Gastroesophageal sphincter (tissue), 4 donors: ENCODE measurements at regions not wholly inside any gene's neighbourhood (a gene's known extent, or its start where the extent isn't known, plus 50 kb on each side); places are given as distances from the start of the nearest gene placed in this dataset.

Experiments used
- ATAC-seq: fragments of 150-250 bp; one replicate; pipeline ENCODE4 v1.9.1; 2016; ENCODE audit warnings: mild to moderate bottlenecking, moderate library complexity
- H3K27ac ChIP-seq, 4 donors: fragments of 200-600 bp; sonication (generic) in 3 of 4; 1 replicate in 3 of 4; 2 replicates in 1 of 4; pipeline ENCODE4 v1.5.1; 2016 to 2019
- H3K27me3 ChIP-seq: fragments of 200-600 bp; sonication (generic); one replicate; pipeline ENCODE4 v1.5.1; 2019
- H3K36me3 ChIP-seq, 2 donors: fragments of 200-600 bp; sonication (generic); one replicate each; pipeline ENCODE4 v1.5.1; 2019; ENCODE audit warnings: control low read depth in 1 of 2
- H3K4me1 ChIP-seq, 3 donors: fragments of 200-600 bp; sonication (generic); 1 replicate in 2 of 3; 2 replicates in 1 of 3; pipeline ENCODE4 v1.5.1; 2016 to 2019; ENCODE audit warnings: control low read depth in 2 of 3
- H3K4me3 ChIP-seq, 2 donors: fragments of 200-600 bp; sonication (generic); one replicate each; pipeline ENCODE4 v1.5.1; 2019; ENCODE audit warnings: mild to moderate bottlenecking in 1 of 2, moderate library complexity in 1 of 2
- H3K9me3 ChIP-seq, 3 donors: fragments of 200-600 bp; sonication (generic); one replicate each; pipeline ENCODE4 v1.5.1; 2017 to 2019; ENCODE audit warnings: control low read depth in 2 of 3
- EP300 ChIP-seq: sonication (generic); formaldehyde crosslinking; IDR thresholded peaks from one replicate; pipeline ENCODE4 v1.6.1; 2017; ENCODE audit warnings: antibody characterized with exemption, mild to moderate bottlenecking
- POLR2A ChIP-seq, 2 donors: fragments of 450-650 bp; IDR thresholded peaks; one replicate each; pipeline ENCODE4 v1.6.1; 2017; ENCODE audit warnings: antibody characterized with exemption in 2 of 2, mild to moderate bottlenecking in 2 of 2, moderate library complexity in 1 of 2
- POLR2AphosphoS5 ChIP-seq: sonication (generic); formaldehyde crosslinking; IDR thresholded peaks from one replicate; pipeline ENCODE4 v1.6.1; 2017; ENCODE audit warnings: antibody characterized with exemption
- WGBS, 2 donors: methylation state at CpG; one replicate each; pipeline ENCODE4 v1.1.5; 2018; ENCODE audit warnings: low coverage in 1 of 2; 5-methylcytosine and 5-hydroxymethylcytosine counted together
- TF ChIP-seq, protein P1 (sequence below), 4 experiments: fragments of 200-600 bp in 2 of 4; fragments of 450-650 bp in 2 of 4; sonication (generic) in 1 of 4; IDR thresholded peaks; one replicate each; pipeline ENCODE4 v1.5.1; 2017 to 2019; ENCODE audit warnings: antibody characterized with exemption in 4 of 4, mild to moderate bottlenecking in 2 of 4, moderate library complexity in 2 of 4

DNA sequence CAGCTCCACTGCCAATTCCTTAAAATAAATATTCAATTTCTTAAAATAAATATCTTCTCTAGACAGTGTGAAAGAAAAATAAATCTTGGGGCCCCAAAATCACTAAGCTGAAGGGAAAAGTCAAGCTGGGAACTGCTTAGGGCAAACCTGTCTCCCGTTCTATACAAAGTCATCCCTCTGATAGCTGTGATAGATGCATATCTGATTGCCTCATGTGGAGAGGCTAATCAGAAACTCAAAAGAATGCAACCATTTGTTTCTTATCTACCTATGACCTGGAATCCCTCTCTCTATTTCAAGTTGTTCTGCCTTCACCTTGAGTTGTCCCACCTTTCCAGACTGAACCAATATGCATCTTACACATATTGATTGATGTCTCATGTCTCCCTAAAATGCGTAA, 889.8 kb downstream of the TRHDE start:
- WGBS, 2 donors, result 50 to 68% methylated on average over 1 to 2 of the region's 2 CpGs
- no peak for TF ChIP-seq POLR2A (IDR thresholded peaks at IDR 0.05)
- TF ChIP-seq, protein P1, sequence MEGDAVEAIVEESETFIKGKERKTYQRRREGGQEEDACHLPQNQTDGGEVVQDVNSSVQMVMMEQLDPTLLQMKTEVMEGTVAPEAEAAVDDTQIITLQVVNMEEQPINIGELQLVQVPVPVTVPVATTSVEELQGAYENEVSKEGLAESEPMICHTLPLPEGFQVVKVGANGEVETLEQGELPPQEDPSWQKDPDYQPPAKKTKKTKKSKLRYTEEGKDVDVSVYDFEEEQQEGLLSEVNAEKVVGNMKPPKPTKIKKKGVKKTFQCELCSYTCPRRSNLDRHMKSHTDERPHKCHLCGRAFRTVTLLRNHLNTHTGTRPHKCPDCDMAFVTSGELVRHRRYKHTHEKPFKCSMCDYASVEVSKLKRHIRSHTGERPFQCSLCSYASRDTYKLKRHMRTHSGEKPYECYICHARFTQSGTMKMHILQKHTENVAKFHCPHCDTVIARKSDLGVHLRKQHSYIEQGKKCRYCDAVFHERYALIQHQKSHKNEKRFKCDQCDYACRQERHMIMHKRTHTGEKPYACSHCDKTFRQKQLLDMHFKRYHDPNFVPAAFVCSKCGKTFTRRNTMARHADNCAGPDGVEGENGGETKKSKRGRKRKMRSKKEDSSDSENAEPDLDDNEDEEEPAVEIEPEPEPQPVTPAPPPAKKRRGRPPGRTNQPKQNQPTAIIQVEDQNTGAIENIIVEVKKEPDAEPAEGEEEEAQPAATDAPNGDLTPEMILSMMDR (IDR thresholded peaks at IDR 0.05), result no peak
- no peak for TF ChIP-seq POLR2AphosphoS5
- no peak for TF ChIP-seq EP300
- Histone ChIP-seq H3K4me3 (no peak overlapping the region), H3K27ac (no peak overlapping the region), H3K27me3 (no peaks in the 10 kb centered on the region), H3K9me3 (no peaks in the 10 kb centered on the region), H3K36me3 (no peaks in the 10 kb centered on the region), H3K4me1 (no peaks in the 10 kb centered on the region)
- ATAC-seq, result no peak

DNA sequence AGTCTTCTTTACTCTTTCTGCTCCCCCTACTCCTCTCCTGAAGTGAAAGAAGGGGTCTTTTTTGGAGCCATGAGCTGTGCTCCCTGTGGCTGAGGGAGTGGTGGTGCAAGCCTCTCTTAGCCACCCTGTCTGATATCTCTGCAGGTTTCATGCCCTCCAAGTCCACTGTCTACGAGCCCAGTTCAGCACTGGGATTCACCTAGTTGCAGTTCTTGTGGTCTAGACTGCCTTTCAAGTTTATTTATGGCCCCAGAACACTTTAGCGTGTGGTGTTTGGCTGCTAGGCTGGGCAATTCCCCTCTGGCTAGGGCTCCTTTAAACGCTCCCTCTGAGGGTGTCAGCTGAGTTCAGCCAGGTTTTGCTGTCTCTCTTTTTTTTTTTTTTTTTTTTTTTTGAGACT, 908.6 kb downstream of the TRHDE start:
- ATAC-seq, result no peak
- H3K4me1 ChIP-seq, result no peaks in the 10 kb centered on the region
- peaks cover 0 to 23% (median 0%) of the 10 kb centered on the region in 3 donors for H3K9me3 ChIP-seq
- TF ChIP-seq, protein P1 (IDR thresholded peaks at IDR 0.05), result no peak
- TF ChIP-seq EP300 (no peak), POLR2AphosphoS5 (no peak), POLR2A (IDR thresholded peaks at IDR 0.05) (no peak)
- H3K27me3 ChIP-seq, result no peaks in the 10 kb centered on the region
- H3K36me3 ChIP-seq, result no peaks in the 10 kb centered on the region
- no peak overlapping the region for H3K4me3 ChIP-seq
- no peak overlapping the region for H3K27ac ChIP-seq
- 50 to 82% methylated on average over 2 to 3 of the region's 3 CpGs for WGBS, 2 donors

DNA sequence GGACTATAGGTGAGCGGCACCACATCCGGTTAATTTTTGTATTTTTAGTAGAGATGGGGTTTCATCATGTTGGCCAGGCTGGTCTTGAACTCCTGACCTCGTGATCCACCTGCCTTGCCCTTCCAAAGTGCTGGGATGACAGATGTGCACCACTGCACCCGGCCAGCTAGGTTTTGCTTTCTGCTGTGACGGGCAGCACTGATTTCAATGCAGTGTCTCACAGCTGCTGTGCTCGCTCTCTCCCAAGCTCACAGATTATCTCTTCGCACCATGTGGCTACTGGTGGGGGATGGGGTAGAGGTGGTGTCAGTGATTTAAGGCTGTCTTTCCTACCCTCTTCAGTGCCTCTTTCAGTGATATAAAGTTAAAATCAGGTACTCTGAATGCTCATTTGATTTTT, 909.1 kb downstream of the TRHDE start:
- WGBS, 2 donors, result 61% methylated on average over 5 of the region's 7 CpGs; no CpG with 5 or more reads in 1 of the 2 donors
- H3K4me1 ChIP-seq, result no peaks in the 10 kb centered on the region
- H3K27me3 ChIP-seq, result no peaks in the 10 kb centered on the region
- TF ChIP-seq, protein P1 (IDR thresholded peaks at IDR 0.05), result no peak
- no peak for TF ChIP-seq EP300
- TF ChIP-seq POLR2AphosphoS5, result no peak
- TF ChIP-seq POLR2A (IDR thresholded peaks at IDR 0.05), result no peak
- H3K9me3 ChIP-seq, result peaks cover 0 to 28% (median 0%) of the 10 kb centered on the region in 3 donors
- H3K36me3 ChIP-seq, result no peaks in the 10 kb centered on the region
- H3K27ac ChIP-seq, result no peak overlapping the region
- ATAC-seq, result no peak
- H3K4me3 ChIP-seq, result no peak overlapping the region

DNA sequence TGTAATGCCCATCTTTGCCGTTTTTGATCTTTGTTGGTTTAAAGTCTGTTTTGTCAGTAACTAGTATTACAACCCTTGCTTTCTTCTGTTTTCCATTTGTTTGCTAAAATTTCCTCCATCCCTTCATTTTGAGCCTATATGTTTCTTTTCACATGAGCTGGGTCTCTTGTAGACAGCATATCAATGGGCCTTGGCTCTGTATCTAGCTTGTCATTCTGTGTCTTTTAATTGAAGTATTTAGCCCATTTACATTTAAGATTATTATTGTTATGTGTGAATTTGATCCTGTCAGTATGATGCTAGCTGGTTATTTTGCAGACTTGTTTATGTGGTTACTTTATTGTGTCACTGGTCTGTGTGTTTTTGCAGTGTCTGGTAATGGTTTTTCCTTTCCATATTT, 913.2 kb downstream of the TRHDE start:
- TF ChIP-seq, protein P1 (IDR thresholded peaks at IDR 0.05), result no peak
- no peak for TF ChIP-seq POLR2A (IDR thresholded peaks at IDR 0.05)
- TF ChIP-seq EP300, result no peak
- no peak for TF ChIP-seq POLR2AphosphoS5
- H3K36me3 ChIP-seq, result no peaks in the 10 kb centered on the region
- H3K27me3 ChIP-seq, result no peaks in the 10 kb centered on the region
- no peak overlapping the region for H3K27ac ChIP-seq
- H3K4me1 ChIP-seq, result no peaks in the 10 kb centered on the region
- 94% methylated on average over 1 of the region's 1 CpG; no CpG with 5 or more reads in 1 of the 2 donors for WGBS, 2 donors
- H3K9me3 ChIP-seq, result peaks cover 0 to 32% (median 0%) of the 10 kb centered on the region in 3 donors
- no peak overlapping the region for H3K4me3 ChIP-seq
- no peak for ATAC-seq

DNA sequence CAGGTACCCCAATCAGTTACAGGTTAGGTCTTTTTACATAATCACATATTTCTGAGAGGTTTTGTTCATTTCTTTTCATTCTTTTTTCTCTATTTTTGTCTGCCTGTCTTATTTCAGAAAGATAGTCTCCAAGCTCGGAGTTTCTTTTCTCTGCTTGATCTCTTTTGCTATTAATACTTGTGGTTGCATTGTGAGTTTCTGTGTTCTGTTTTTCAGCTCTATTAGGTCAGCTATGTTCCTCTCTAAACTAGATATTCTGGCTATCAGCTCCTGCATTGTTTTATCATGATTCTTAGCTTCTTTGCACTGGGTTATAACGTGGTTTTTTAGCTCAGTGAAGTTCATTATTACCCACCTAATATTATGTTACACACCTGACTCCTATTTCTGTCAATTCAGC, 914.1 kb downstream of the TRHDE start:
- no peak for TF ChIP-seq EP300
- no peak for TF ChIP-seq POLR2AphosphoS5
- no peak for TF ChIP-seq POLR2A (IDR thresholded peaks at IDR 0.05)
- TF ChIP-seq, protein P1 (IDR thresholded peaks at IDR 0.05), result no peak
- H3K27ac ChIP-seq, result no peak overlapping the region
- peaks cover 0 to 32% (median 0%) of the 10 kb centered on the region in 3 donors for H3K9me3 ChIP-seq
- no peak overlapping the region for H3K4me3 ChIP-seq
- no peaks in the 10 kb centered on the region for H3K36me3 ChIP-seq
- no peaks in the 10 kb centered on the region for H3K4me1 ChIP-seq
- no peak for ATAC-seq
- 60 to 100% methylated on average over 1 to 2 of the region's 2 CpGs for WGBS, 2 donors
- H3K27me3 ChIP-seq, result no peaks in the 10 kb centered on the region
